ELR (cell line): ENCODE measurements at regions not wholly inside any gene's neighbourhood (a gene's known extent, or its start where the extent isn't known, plus 50 kb on each side); places are given as distances from the start of the nearest gene placed in this dataset.

ENCODE experiments used
- DNase-seq: peaks from one replicate; pipeline ENCODE4 v3.0.0-alpha.2; 2015; ENCODE audit warnings: low read depth

- DNase-seq, result no peak
These were observed 50.2 kb upstream of the ACTRT2 start for GRCh38 chr1:2971101-2971501.
